Spinal cord (tissue), 9 donors: ENCODE measurements at regions not wholly inside any gene's neighbourhood (a gene's known extent, or its start where the extent isn't known, plus 50 kb on each side); places are given as distances from the start of the nearest gene placed in this dataset.

ENCODE experiments used
- DNase-seq, 6 donors: peaks; one replicate each; pipeline versions ENCODE4 v3.0.0 to v3.0.0-alpha.2; 2013 to 2015; ENCODE audit warnings: low spot score in 6 of 6, low read depth in 4 of 6
- H3K27ac ChIP-seq: one replicate; pipeline ENCODE4 v1.5.1; 2013; ENCODE audit warnings: low read depth, low read length, control low read depth
- H3K27me3 ChIP-seq: one replicate; pipeline ENCODE4 v1.6.1; 2013; ENCODE audit warnings: low read length; ENCODE audit not compliant: control insufficient read depth, insufficient read depth
- H3K36me3 ChIP-seq: one replicate; pipeline ENCODE4 v1.6.1; 2013; ENCODE audit warnings: low read length; ENCODE audit not compliant: control insufficient read depth, insufficient read depth
- H3K4me1 ChIP-seq: one replicate; pipeline ENCODE4 v1.6.1; 2013; ENCODE audit warnings: low read length; ENCODE audit not compliant: control insufficient read depth, insufficient read depth
- H3K4me3 ChIP-seq: one replicate; pipeline ENCODE4 v1.5.1; 2013; ENCODE audit warnings: low read depth, low read length, control low read depth
- H3K9me3 ChIP-seq: one replicate; pipeline ENCODE4 v1.6.1; 2013; ENCODE audit warnings: low read length; ENCODE audit not compliant: control insufficient read depth, insufficient read depth
- WGBS: methylation state at CpG from one replicate; pipeline ENCODE4 v1.1.5; 2013; ENCODE audit warnings: missing lambda C conversion rate; ENCODE audit not compliant: insufficient coverage; 5-methylcytosine and 5-hydroxymethylcytosine counted together
- donor health status: healthy.

GRCh38 chr15:69845159-69845558 is 252.6 kb downstream of the TLE3 start:
- H3K27me3 ChIP-seq = no peaks in the 10 kb centered on the region
- H3K4me3 ChIP-seq = no peak overlapping the region
- WGBS = 89% methylated on average over 3 of the region's 5 CpGs
- H3K4me1 ChIP-seq = peaks cover 29% of the 10 kb centered on the region
- no peaks in the 10 kb centered on the region for H3K36me3 ChIP-seq
- H3K9me3 ChIP-seq = no peaks in the 10 kb centered on the region
- no peak for DNase-seq
- H3K27ac ChIP-seq = no peak overlapping the region

GRCh38 chr15:69847625-69848024 is 250.1 kb downstream of the TLE3 start:
- no peak for DNase-seq
- Histone ChIP-seq H3K4me3 (no peak overlapping the region), H3K36me3 (no peaks in the 10 kb centered on the region), H3K9me3 (no peaks in the 10 kb centered on the region), H3K27ac (no peak overlapping the region), H3K27me3 (no peaks in the 10 kb centered on the region), H3K4me1 (peaks cover 22% of the 10 kb centered on the region)
- 85% methylated on average over 3 of the region's 4 CpGs for WGBS

- peak overlapping the region; percentile 4 for H3K27ac ChIP-seq
- peak in 1 of 6 donors; percentile 86 for DNase-seq
- H3K4me1 ChIP-seq = peaks cover 23% of the 10 kb centered on the region
- H3K36me3 ChIP-seq = no peaks in the 10 kb centered on the region
- WGBS = 59% methylated on average over 4 of the region's 6 CpGs
- no peaks in the 10 kb centered on the region for H3K9me3 ChIP-seq
- no peak overlapping the region for H3K4me3 ChIP-seq
- no peaks in the 10 kb centered on the region for H3K27me3 ChIP-seq
These were observed 249.6 kb downstream of the TLE3 start for GRCh38 chr15:69848096-69848495.

DNA sequence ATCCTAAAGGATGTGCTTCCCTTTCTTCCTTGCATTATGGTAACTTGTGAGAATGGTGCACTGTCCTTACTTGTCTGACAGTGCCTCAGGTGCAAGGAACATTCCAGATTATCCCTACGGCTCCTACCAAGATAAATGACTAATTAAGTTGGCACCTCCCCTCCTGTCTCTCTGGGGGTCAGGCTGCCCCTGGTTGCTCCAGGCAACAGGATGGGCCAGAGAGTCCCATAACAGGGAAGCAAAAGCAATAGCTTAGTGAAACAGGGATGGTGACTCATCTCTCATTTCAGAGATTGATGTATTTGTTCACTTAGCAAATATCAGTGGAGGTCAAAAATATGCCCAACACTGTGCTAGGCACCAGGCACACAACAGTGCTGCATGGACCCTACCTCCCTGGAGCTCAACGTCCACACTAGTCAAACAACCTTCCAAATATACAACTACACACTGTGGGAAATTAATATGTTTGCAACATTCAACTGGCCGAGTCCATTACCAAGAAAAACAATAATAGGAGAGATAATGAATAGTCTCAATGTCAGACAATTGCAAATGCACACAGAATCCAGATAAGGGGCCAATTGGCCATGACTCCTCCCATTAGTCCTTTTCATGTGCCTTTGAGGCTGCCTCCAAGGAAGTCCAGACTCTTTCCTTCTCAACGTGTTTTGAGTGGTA is 249.0 kb downstream of the TLE3 start:
- Histone ChIP-seq H3K36me3 (no peaks in the 10 kb centered on the region), H3K4me1 (peaks cover 26% of the 10 kb centered on the region), H3K9me3 (no peaks in the 10 kb centered on the region), H3K27me3 (no peaks in the 10 kb centered on the region), H3K4me3 (no peak overlapping the region), H3K27ac (peak overlapping the region; percentile 4)
- peak in 1 of 6 donors; percentile 38 for DNase-seq
- no CpG with 5 or more reads among the region's 4 CpGs for WGBS

GRCh38 chr15:69849232-69849610 is 248.5 kb downstream of the TLE3 start:
- H3K27ac ChIP-seq = no peak overlapping the region
- 100% methylated on average over 1 of the region's 4 CpGs for whole genome bisulfite sequencing

DNA sequence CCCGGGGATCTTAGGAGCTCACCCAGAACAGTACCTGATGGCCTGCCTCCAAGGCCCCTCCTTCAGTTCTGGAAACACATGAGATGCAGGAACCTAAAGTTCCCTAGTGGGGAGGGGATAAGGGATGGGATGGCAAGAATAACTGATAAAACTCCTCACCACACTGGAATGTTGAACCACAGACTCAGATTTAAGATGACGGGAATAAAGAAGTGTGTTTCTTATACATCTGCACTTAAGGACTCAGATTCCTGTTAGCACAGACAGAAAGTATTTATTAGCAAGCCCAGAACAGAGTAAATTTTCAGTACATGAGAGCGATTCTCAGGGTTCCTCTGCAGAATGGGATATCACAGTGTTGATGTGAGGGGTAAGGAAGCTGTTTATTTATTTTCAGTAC is 245.2 kb downstream of the TLE3 start:
- Histone ChIP-seq H3K36me3 (no peaks in the 10 kb centered on the region), H3K27me3 (no peaks in the 10 kb centered on the region), H3K27ac (no peak overlapping the region), H3K9me3 (no peaks in the 10 kb centered on the region), H3K4me1 (peaks cover 23% of the 10 kb centered on the region), H3K4me3 (no peak overlapping the region)
- no peak for DNase-seq
- 100% methylated on average over 1 of the region's 3 CpGs for WGBS

More at GRCh38 chr15:69849232-69849610, 248.5 kb downstream of the TLE3 start:
- no peak for DNase-seq
- no peaks in the 10 kb centered on the region for H3K36me3 ChIP-seq
- peaks cover 23% of the 10 kb centered on the region for H3K4me1 ChIP-seq
- H3K4me3 ChIP-seq = no peak overlapping the region
- no peaks in the 10 kb centered on the region for H3K9me3 ChIP-seq
- H3K27me3 ChIP-seq = no peaks in the 10 kb centered on the region

DNA sequence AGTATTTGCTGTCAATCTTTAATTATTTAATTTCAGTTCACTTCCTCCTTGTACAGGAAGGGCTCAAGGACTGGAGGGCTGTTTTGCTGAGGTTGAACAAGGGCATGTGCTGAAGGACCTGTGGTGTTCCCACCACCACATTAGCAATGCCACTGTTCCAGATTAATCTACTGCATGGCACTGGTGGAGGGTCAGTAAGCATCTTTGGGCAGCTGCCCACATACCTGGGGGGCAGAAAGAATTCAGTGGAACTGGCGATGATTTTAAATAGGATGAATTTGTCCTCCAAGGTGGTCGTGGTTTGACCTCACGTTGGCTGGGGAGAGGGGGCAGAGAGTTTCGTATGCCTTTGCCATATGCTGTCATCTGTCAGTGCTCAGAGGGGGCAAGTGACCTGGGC is 244.8 kb downstream of the TLE3 start:
- H3K9me3 ChIP-seq = no peaks in the 10 kb centered on the region
- H3K27ac ChIP-seq = no peak overlapping the region
- no peak for DNase-seq
- no peaks in the 10 kb centered on the region for H3K36me3 ChIP-seq
- WGBS = 93% methylated on average over 4 of the region's 4 CpGs
- peaks cover 28% of the 10 kb centered on the region for H3K4me1 ChIP-seq
- no peak overlapping the region for H3K4me3 ChIP-seq
- no peaks in the 10 kb centered on the region for H3K27me3 ChIP-seq

DNA sequence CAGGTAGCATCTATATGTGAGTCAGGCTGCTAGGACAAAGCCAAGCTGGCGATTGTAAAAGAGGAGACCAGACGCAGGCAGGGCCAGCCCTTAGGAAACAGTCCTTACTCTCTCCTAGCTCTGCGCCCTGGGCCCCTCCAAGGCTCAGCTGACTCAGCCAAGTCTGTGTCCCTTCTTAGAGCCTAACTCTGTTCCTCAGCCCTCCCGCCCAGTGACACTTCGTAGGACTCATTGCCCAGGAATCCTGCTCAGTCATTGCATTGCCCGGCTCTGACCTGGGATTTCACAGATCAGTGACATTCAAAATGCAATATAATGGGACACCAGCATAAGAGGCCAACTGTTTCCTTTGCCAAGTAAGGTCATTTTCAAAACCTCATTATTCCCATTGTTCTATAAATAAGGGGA is 244.2 kb downstream of the TLE3 start:
- Histone ChIP-seq H3K4me1 (peaks cover 32% of the 10 kb centered on the region), H3K36me3 (no peaks in the 10 kb centered on the region), H3K4me3 (no peak overlapping the region), H3K27ac (no peak overlapping the region), H3K27me3 (no peaks in the 10 kb centered on the region), H3K9me3 (no peaks in the 10 kb centered on the region)
- peak in 1 of 6 donors; percentile 50 for DNase-seq
- 66% methylated on average over 6 of the region's 6 CpGs for WGBS

DNA sequence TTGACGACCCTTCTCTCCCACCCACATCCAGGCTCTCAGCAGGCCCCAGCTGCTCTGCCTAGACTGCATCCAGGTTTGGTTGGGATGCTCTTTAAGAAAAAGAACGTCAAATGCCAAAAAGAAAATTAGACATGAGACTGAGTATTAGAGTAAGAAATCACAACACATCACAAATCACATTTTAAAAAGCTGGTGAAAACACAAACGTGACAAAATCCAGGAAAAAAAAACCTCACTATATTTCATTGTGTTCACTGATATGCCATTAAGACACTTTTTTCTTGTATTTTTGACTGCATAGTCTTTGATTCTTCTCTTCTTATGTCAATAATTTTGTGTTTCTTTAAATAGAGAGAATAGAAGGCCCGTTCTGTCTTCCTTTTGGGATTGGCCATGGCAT is 243.7 kb downstream of the TLE3 start:
- Histone ChIP-seq H3K27me3 (no peaks in the 10 kb centered on the region), H3K4me3 (no peak overlapping the region), H3K9me3 (no peaks in the 10 kb centered on the region), H3K36me3 (no peaks in the 10 kb centered on the region), H3K4me1 (peaks cover 29% of the 10 kb centered on the region), H3K27ac (no peak overlapping the region)
- WGBS = no CpG with 5 or more reads among the region's 4 CpGs
- no peak for DNase-seq

- 83% methylated on average over 1 of the region's 11 CpGs for WGBS
- Histone ChIP-seq H3K27ac (no peak overlapping the region), H3K4me3 (no peak overlapping the region), H3K27me3 (no peaks in the 10 kb centered on the region), H3K9me3 (no peaks in the 10 kb centered on the region), H3K4me1 (peaks cover 29% of the 10 kb centered on the region), H3K36me3 (no peaks in the 10 kb centered on the region)
- no peak for DNase-seq
These were observed 243.1 kb downstream of the TLE3 start for GRCh38 chr15:69854521-69855181.
